ENCODE measurements at regions not wholly inside any gene's neighbourhood (a gene's known extent, or its start where the extent isn't known, plus 50 kb on each side); places are given as distances from the start of the nearest gene placed in this dataset.

DNA sequence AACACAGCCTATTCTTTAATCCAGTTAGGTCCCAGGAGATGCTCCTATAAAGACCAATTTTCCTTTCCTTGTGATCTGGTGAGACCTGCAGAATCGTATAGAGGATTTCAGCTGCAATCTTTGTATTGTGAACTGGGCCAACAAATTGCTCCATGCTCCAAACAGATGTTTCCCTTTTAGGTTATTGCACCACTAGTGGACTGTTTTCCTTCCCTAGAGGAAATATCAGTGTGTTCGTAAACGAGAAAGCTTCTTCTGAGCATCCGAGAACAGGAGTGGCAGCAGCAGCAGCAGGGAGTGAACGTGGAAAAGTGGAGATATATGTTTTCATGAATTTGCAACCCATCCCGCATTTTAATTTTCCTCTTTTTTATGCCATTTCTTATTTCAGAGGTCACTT lies 344.1 kb upstream of the PDE3A start:
- no peaks in the 10 kb centered on the region for H3K36me3 ChIP-seq (ENCODE audit: control insufficient read depth, insufficient read depth, low read length)
- H3K9me3 ChIP-seq (ENCODE audit: control insufficient read depth, insufficient read depth, low read depth, low read length), result no peaks in the 10 kb centered on the region
- H3K4me1 ChIP-seq (ENCODE audit: control insufficient read depth, insufficient read depth, low read length), result no peaks in the 10 kb centered on the region
- TF ChIP-seq, protein P1, sequence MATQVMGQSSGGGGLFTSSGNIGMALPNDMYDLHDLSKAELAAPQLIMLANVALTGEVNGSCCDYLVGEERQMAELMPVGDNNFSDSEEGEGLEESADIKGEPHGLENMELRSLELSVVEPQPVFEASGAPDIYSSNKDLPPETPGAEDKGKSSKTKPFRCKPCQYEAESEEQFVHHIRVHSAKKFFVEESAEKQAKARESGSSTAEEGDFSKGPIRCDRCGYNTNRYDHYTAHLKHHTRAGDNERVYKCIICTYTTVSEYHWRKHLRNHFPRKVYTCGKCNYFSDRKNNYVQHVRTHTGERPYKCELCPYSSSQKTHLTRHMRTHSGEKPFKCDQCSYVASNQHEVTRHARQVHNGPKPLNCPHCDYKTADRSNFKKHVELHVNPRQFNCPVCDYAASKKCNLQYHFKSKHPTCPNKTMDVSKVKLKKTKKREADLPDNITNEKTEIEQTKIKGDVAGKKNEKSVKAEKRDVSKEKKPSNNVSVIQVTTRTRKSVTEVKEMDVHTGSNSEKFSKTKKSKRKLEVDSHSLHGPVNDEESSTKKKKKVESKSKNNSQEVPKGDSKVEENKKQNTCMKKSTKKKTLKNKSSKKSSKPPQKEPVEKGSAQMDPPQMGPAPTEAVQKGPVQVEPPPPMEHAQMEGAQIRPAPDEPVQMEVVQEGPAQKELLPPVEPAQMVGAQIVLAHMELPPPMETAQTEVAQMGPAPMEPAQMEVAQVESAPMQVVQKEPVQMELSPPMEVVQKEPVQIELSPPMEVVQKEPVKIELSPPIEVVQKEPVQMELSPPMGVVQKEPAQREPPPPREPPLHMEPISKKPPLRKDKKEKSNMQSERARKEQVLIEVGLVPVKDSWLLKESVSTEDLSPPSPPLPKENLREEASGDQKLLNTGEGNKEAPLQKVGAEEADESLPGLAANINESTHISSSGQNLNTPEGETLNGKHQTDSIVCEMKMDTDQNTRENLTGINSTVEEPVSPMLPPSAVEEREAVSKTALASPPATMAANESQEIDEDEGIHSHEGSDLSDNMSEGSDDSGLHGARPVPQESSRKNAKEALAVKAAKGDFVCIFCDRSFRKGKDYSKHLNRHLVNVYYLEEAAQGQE (IDR thresholded peaks at IDR 0.05; ENCODE audit: insufficient read depth in 1 of 2, low read depth in 2 of 2, low read length in 1 of 2), result no peak
- TF ChIP-seq TCF7L2 (IDR thresholded peaks at IDR 0.05; ENCODE audit: low read depth, low read length) (no peak), SIN3A (IDR thresholded peaks at IDR 0.05; ENCODE audit: borderline replicate concordance, insufficient read depth, low read depth, low read length) (no peak), POLR2AphosphoS5 (IDR thresholded peaks at IDR 0.05; ENCODE audit: low read depth, low read length) (no peak)
- TF ChIP-seq, protein P2, sequence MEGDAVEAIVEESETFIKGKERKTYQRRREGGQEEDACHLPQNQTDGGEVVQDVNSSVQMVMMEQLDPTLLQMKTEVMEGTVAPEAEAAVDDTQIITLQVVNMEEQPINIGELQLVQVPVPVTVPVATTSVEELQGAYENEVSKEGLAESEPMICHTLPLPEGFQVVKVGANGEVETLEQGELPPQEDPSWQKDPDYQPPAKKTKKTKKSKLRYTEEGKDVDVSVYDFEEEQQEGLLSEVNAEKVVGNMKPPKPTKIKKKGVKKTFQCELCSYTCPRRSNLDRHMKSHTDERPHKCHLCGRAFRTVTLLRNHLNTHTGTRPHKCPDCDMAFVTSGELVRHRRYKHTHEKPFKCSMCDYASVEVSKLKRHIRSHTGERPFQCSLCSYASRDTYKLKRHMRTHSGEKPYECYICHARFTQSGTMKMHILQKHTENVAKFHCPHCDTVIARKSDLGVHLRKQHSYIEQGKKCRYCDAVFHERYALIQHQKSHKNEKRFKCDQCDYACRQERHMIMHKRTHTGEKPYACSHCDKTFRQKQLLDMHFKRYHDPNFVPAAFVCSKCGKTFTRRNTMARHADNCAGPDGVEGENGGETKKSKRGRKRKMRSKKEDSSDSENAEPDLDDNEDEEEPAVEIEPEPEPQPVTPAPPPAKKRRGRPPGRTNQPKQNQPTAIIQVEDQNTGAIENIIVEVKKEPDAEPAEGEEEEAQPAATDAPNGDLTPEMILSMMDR (IDR thresholded peaks at IDR 0.05), result no peak
- ATAC-seq (no peak), DNase-seq (ENCODE audit: low read depth, low spot score) (no peak)
- no peak overlapping the region for H3K27ac ChIP-seq (ENCODE audit: low read length)
- CTCF ChIA-PET, result no interaction called here
- intact Hi-C loops (cut with micrococcal nuclease; ENCODE audit: unreplicated experiment), result no loop called here
- in situ Hi-C loops (cut with HindIII; ENCODE audit: low pct_unique_long_range_greater_than_20kb, low sequenced_read_pairs), result no loop called here
- H3K4me3 ChIP-seq (ENCODE audit: low read depth in 2 of 2, low read length in 2 of 2), result no peak overlapping the region
- POLR2A ChIA-PET, result no interaction called here
- H3K27me3 ChIP-seq (ENCODE audit: control insufficient read depth, insufficient read depth, low read length), result no peaks in the 10 kb centered on the region
- no TSS peak for BruUV-seq (replicated peaks)

DNA sequence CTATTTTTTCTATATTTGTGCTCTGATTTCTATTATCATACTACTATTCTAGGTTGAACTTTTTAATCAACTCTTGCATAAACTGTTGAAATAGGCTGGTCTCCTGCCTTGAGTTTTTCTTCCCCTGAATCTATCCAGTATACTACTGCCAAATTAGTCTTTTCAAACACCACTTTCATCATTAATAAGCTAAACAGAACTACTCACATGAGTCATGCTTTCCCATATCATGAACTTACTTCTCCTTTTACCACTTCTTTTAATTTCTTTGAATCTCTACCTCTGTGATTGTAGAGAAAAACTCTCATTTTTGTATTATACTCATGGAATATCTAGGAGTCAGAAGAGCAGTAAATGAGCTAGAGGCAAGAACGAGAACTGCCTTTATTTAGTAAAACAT lies 340.3 kb upstream of the PDE3A start:
- Histone ChIP-seq H3K4me3 (ENCODE audit: low read depth in 2 of 2, low read length in 2 of 2) (no peak overlapping the region), H3K27ac (ENCODE audit: low read length) (no peak overlapping the region), H3K36me3 (ENCODE audit: control insufficient read depth, insufficient read depth, low read length) (no peaks in the 10 kb centered on the region), H3K27me3 (ENCODE audit: control insufficient read depth, insufficient read depth, low read length) (no peaks in the 10 kb centered on the region), H3K9me3 (ENCODE audit: control insufficient read depth, insufficient read depth, low read depth, low read length) (no peaks in the 10 kb centered on the region), H3K4me1 (ENCODE audit: control insufficient read depth, insufficient read depth, low read length) (no peaks in the 10 kb centered on the region)
- ATAC-seq (no peak), DNase-seq (ENCODE audit: low read depth, low spot score) (no peak)
- no TSS peak for BruUV-seq (replicated peaks)
- ChIA-PET CTCF (no interaction called here), POLR2A (no interaction called here)
- in situ Hi-C loops (cut with HindIII; ENCODE audit: low pct_unique_long_range_greater_than_20kb, low sequenced_read_pairs), result no loop called here
- TF ChIP-seq POLR2AphosphoS5 (IDR thresholded peaks at IDR 0.05; ENCODE audit: low read depth, low read length) (no peak), SIN3A (IDR thresholded peaks at IDR 0.05; ENCODE audit: borderline replicate concordance, insufficient read depth, low read depth, low read length) (no peak), TCF7L2 (IDR thresholded peaks at IDR 0.05; ENCODE audit: low read depth, low read length) (no peak)
- TF ChIP-seq, protein P2 (IDR thresholded peaks at IDR 0.05), result no peak
- TF ChIP-seq, protein P1 (IDR thresholded peaks at IDR 0.05; ENCODE audit: insufficient read depth in 1 of 2, low read depth in 2 of 2, low read length in 1 of 2), result no peak
- intact Hi-C loops (cut with micrococcal nuclease; ENCODE audit: unreplicated experiment), result no loop called here
